GM12865 (cell line): ENCODE measurements at regions not wholly inside any gene's neighbourhood (a gene's known extent, or its start where the extent isn't known, plus 50 kb on each side); places are given as distances from the start of the nearest gene placed in this dataset.
"Not testable (repeated sequence)": the region's sequence is repeated elsewhere in the genome, so short reads cannot be mapped to it uniquely, and the experiment has no call there.

Source experiments
- DNase-seq: peaks from one replicate; pipeline ENCODE4 v3.0.0; 2010; ENCODE audit warnings: low read depth
- H3K4me3 ChIP-seq: 2 replicates; pipeline ENCODE4 v1.5.1; 2011; ENCODE audit warnings: mild to moderate bottlenecking, low read depth, low read length, control low read depth
- CTCF ChIP-seq: IDR thresholded peaks from 2 replicates; pipeline ENCODE4 v1.5.1; 2011; ENCODE audit warnings: low read length, control low read depth, low read depth, inconsistent platforms; ENCODE audit not compliant: insufficient read depth; ENCODE audit errors: missing control alignments

- DNase-seq, result no peak
- no peak overlapping the region for H3K4me3 ChIP-seq
- no peak for TF ChIP-seq CTCF
These were observed 760.0 kb downstream of the EPHA4 start for GRCh38 chr2:220811952-220812570.

- no peak overlapping the region for H3K4me3 ChIP-seq
- DNase-seq, result no peak
- TF ChIP-seq CTCF, result no peak
These were observed 757.7 kb downstream of the EPHA4 start for GRCh38 chr2:220814441-220814840.

- no peak for TF ChIP-seq CTCF
- DNase-seq, result no peak
- no peak overlapping the region for H3K4me3 ChIP-seq
These were observed 756.4 kb downstream of the EPHA4 start for GRCh38 chr2:220815698-220816097.

- TF ChIP-seq CTCF, result no peak
- H3K4me3 ChIP-seq, result no peak overlapping the region
- no peak for DNase-seq
These were observed 750.4 kb downstream of the EPHA4 start for GRCh38 chr2:220821683-220822082.

- not testable (repeated sequence) for H3K4me3 ChIP-seq, DNase-seq
These were observed 748.5 kb downstream of the EPHA4 start for GRCh38 chr2:220823590-220823989.

- TF ChIP-seq CTCF, result no peak
- DNase-seq, result no peak
These were observed 738.7 kb downstream of the EPHA4 start for GRCh38 chr2:220833446-220833845.

GRCh38 chr2:220835583-220835982, 736.5 kb downstream of the EPHA4 start:
- DNase-seq, result no peak
- H3K4me3 ChIP-seq, result no peak overlapping the region

More at GRCh38 chr2:220833446-220833845, 738.7 kb downstream of the EPHA4 start:
- H3K4me3 ChIP-seq, result no peak overlapping the region

More at GRCh38 chr2:220835583-220835982, 736.5 kb downstream of the EPHA4 start:
- no peak for TF ChIP-seq CTCF
